Chondrocyte (in vitro differentiated cells): ENCODE measurements at regions not wholly inside any gene's neighbourhood (a gene's known extent, or its start where the extent isn't known, plus 50 kb on each side); places are given as distances from the start of the nearest gene placed in this dataset.
"Not testable (repeated sequence)": the region's sequence is repeated elsewhere in the genome, so short reads cannot be mapped to it uniquely, and the experiment has no call there.

Experiments used
- DNase-seq: peaks from one replicate; pipeline ENCODE4 v3.0.0; 2021; ENCODE audit warnings: mixed read lengths, low spot score
- H3K27ac Mint-ChIP-seq: one replicate; pipeline ENCODE4 v1.8.0; 2021; ENCODE audit warnings: mild to moderate bottlenecking, moderate library complexity, mixed read lengths; ENCODE audit not compliant: unreplicated experiment
- H3K27me3 Mint-ChIP-seq: 2 replicates; pipeline ENCODE4 v1.8.0; 2021; ENCODE audit warnings: low read depth, mixed read lengths
- H3K36me3 Mint-ChIP-seq: 2 replicates; pipeline ENCODE4 v1.8.0; 2021; ENCODE audit warnings: low read depth, mixed read lengths
- H3K4me1 Mint-ChIP-seq: 2 replicates; pipeline ENCODE4 v1.8.0; 2021; ENCODE audit warnings: low read depth, mild to moderate bottlenecking, mixed read lengths
- H3K4me3 Mint-ChIP-seq: one replicate; pipeline ENCODE4 v1.8.0; 2021; ENCODE audit warnings: mild to moderate bottlenecking, moderate library complexity, mixed read lengths; ENCODE audit not compliant: unreplicated experiment
- H3K9me3 Mint-ChIP-seq: 2 replicates; pipeline ENCODE4 v1.8.0; 2021; ENCODE audit warnings: low read depth, mixed read lengths
- CTCF ChIP-seq: fragments of 200-600 bp; sonication (generic); IDR thresholded peaks from 2 replicates; pipeline ENCODE4 v1.5.0; 2021; ENCODE audit warnings: antibody characterized with exemption, mild to moderate bottlenecking, moderate library complexity

GRCh38 chr9:107824556-107824955 lies 335.0 kb upstream of the KLF4 start:
- Mint-ChIP-seq H3K9me3 (peaks cover 8% of the 10 kb centered on the region), H3K27me3 (peaks cover 11% of the 10 kb centered on the region), H3K27ac (no peak overlapping the region), H3K4me3 (no peak overlapping the region), H3K4me1 (no peaks in the 10 kb centered on the region), H3K36me3 (peaks cover 3% of the 10 kb centered on the region)
- DNase-seq, result no peak
- TF ChIP-seq CTCF, result no peak

GRCh38 chr9:107819772-107820565 lies 330.4 kb upstream of the KLF4 start:
- Mint-ChIP-seq H3K36me3 (no peaks in the 10 kb centered on the region), H3K27ac (no peak overlapping the region), H3K4me1 (no peaks in the 10 kb centered on the region), H3K9me3 (no peaks in the 10 kb centered on the region), H3K4me3 (no peak overlapping the region), H3K27me3 (peaks cover 15% of the 10 kb centered on the region)
- DNase-seq, result no peak
- no peak for TF ChIP-seq CTCF

GRCh38 chr9:107818503-107818829 lies 328.9 kb upstream of the KLF4 start:
- H3K36me3 Mint-ChIP-seq, H3K4me1 Mint-ChIP-seq, DNase-seq, H3K27ac Mint-ChIP-seq, H3K4me3 Mint-ChIP-seq, H3K9me3 Mint-ChIP-seq: not testable (repeated sequence)
- H3K27me3 Mint-ChIP-seq, result peaks cover 13% of the 10 kb centered on the region

GRCh38 chr9:107817595-107818502 lies 328.3 kb upstream of the KLF4 start:
- H3K36me3 Mint-ChIP-seq, H3K4me3 Mint-ChIP-seq, H3K4me1 Mint-ChIP-seq, H3K27me3 Mint-ChIP-seq, H3K9me3 Mint-ChIP-seq, H3K27ac Mint-ChIP-seq, DNase-seq: not testable (repeated sequence)

- peaks cover 9% of the 10 kb centered on the region for H3K27me3 Mint-ChIP-seq
- no peaks in the 10 kb centered on the region for H3K36me3 Mint-ChIP-seq
- no peaks in the 10 kb centered on the region for H3K4me1 Mint-ChIP-seq
- H3K4me3 Mint-ChIP-seq, result no peak overlapping the region
- no peak for TF ChIP-seq CTCF
- no peaks in the 10 kb centered on the region for H3K9me3 Mint-ChIP-seq
- no peak for DNase-seq
- H3K27ac Mint-ChIP-seq, result no peak overlapping the region
Measured at GRCh38 chr9:107816561-107817021, 327.0 kb upstream of the KLF4 start.

GRCh38 chr9:107815782-107816560 lies 326.4 kb upstream of the KLF4 start:
- Mint-ChIP-seq H3K9me3 (no peaks in the 10 kb centered on the region), H3K4me3 (no peak overlapping the region), H3K27me3 (peaks cover 9% of the 10 kb centered on the region), H3K4me1 (no peaks in the 10 kb centered on the region), H3K36me3 (no peaks in the 10 kb centered on the region), H3K27ac (no peak overlapping the region)
- DNase-seq, result no peak
- no peak for TF ChIP-seq CTCF
